ENCODE measurements at regions not wholly inside any gene's neighbourhood (a gene's known extent, or its start where the extent isn't known, plus 50 kb on each side); places are given as distances from the start of the nearest gene placed in this dataset.

- no peak overlapping the region for H3K27ac ChIP-seq
- H3K4me1 ChIP-seq = peaks cover 0 to 8% (median 0%) of the 10 kb centered on the region in 3 donors
- no peaks in the 10 kb centered on the region for H3K27me3 ChIP-seq
- no peaks in the 10 kb centered on the region for H3K9me3 ChIP-seq
- DNase-seq = no peak
- H3K36me3 ChIP-seq = no peaks in the 10 kb centered on the region
- WGBS, 2 donors = 94% methylated on average over 7 to 13 of the region's 38 CpGs
- TF ChIP-seq, protein P1, sequence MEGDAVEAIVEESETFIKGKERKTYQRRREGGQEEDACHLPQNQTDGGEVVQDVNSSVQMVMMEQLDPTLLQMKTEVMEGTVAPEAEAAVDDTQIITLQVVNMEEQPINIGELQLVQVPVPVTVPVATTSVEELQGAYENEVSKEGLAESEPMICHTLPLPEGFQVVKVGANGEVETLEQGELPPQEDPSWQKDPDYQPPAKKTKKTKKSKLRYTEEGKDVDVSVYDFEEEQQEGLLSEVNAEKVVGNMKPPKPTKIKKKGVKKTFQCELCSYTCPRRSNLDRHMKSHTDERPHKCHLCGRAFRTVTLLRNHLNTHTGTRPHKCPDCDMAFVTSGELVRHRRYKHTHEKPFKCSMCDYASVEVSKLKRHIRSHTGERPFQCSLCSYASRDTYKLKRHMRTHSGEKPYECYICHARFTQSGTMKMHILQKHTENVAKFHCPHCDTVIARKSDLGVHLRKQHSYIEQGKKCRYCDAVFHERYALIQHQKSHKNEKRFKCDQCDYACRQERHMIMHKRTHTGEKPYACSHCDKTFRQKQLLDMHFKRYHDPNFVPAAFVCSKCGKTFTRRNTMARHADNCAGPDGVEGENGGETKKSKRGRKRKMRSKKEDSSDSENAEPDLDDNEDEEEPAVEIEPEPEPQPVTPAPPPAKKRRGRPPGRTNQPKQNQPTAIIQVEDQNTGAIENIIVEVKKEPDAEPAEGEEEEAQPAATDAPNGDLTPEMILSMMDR (IDR thresholded peaks at IDR 0.05) = no peak
- no peak for TF ChIP-seq POLR2A (IDR thresholded peaks at IDR 0.05)
- intact Hi-C loops (cut with DNase I) = no loop called here
- H3K4me3 ChIP-seq = no peak overlapping the region
Observed at GRCh38 chr11:92866679-92867282, 102.7 kb upstream of the MTNR1B start.

- 31 to 34% methylated on average over 9 of the region's 9 CpGs for WGBS, 2 donors
- H3K4me1 ChIP-seq = peaks cover 0 to 8% (median 0%) of the 10 kb centered on the region in 3 donors
- H3K27ac ChIP-seq = no peak overlapping the region
- no peaks in the 10 kb centered on the region for H3K27me3 ChIP-seq
- TF ChIP-seq POLR2A (IDR thresholded peaks at IDR 0.05) = no peak
- TF ChIP-seq, protein P1 (IDR thresholded peaks at IDR 0.05) = no peak
- intact Hi-C loops (cut with DNase I) = no loop called here
- DNase-seq = no peak
- H3K36me3 ChIP-seq = no peaks in the 10 kb centered on the region
- no peak overlapping the region for H3K4me3 ChIP-seq
- H3K9me3 ChIP-seq = no peaks in the 10 kb centered on the region
Observed at GRCh38 chr11:92867913-92868619, 101.4 kb upstream of the MTNR1B start.

DNA sequence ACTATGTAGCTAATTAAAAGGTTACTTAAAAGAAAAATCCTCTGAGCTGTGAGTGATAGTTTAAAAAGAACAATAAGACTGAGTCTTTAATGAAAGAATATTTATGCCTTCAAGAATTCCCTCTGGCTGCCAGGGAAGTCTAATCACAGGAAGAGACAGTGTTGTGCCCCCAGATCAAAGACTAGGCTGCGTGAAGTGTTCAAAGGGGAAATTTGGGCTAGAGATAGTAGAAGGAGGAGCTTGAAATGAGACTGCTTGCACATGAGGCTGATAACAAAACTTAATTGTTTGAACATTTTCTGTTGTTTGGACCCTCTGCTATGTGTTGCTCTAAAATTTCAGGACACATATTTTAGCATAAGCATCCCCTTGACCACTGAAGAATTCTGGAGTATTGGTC, 99.7 kb upstream of the MTNR1B start:
- no peaks in the 10 kb centered on the region for H3K36me3 ChIP-seq
- no peaks in the 10 kb centered on the region for H3K9me3 ChIP-seq
- peaks cover 0 to 8% (median 0%) of the 10 kb centered on the region in 3 donors for H3K4me1 ChIP-seq
- H3K4me3 ChIP-seq = no peak overlapping the region
- WGBS, 2 donors = 50 to 53% methylated on average over 1 of the region's 1 CpG
- no peak overlapping the region for H3K27ac ChIP-seq
- DNase-seq = no peak
- no peaks in the 10 kb centered on the region for H3K27me3 ChIP-seq
- TF ChIP-seq, protein P1 (IDR thresholded peaks at IDR 0.05) = no peak
- TF ChIP-seq POLR2A (IDR thresholded peaks at IDR 0.05) = no peak
- intact Hi-C loops (cut with DNase I) = no loop called here

DNA sequence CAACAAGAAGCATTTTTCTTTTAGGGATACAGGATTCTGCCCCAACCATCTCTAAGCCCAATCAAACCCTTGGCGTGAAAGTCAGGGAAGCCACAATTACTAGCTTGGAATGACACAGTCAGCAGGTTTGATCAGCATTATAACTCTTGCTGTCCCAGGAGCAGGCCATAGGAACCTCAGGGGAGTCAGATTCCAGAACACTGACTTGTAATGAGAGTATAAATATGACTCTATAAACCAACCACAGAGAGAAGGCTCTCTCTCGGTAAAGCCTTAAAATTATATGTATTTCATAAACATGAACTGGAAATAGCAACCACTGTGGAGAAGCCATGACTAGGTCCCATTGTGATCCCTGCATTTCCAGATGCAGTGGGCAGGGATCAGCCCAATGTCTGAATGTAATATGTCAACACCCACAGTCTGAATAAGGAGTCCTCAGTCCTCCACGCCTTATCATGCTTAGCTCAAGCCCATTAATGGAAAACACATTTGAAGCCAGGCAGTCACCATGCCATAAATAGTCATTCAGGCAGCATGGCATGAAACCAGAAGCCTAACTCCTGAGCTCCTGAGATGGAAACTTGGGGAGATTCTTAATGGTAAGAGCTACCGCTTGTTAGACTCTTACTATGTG, 99.1 kb upstream of the MTNR1B start:
- WGBS, 2 donors = 84 to 91% methylated on average over 4 of the region's 4 CpGs

More for the DNA sequence above, 99.1 kb upstream of the MTNR1B start:
- H3K27me3 ChIP-seq = no peaks in the 10 kb centered on the region
- H3K4me1 ChIP-seq = peaks cover 0 to 8% (median 0%) of the 10 kb centered on the region in 3 donors
- no peak overlapping the region for H3K27ac ChIP-seq
- intact Hi-C loops (cut with DNase I) = no loop called here
- no peaks in the 10 kb centered on the region for H3K36me3 ChIP-seq
- H3K9me3 ChIP-seq = no peaks in the 10 kb centered on the region
- no peak for TF ChIP-seq POLR2A (IDR thresholded peaks at IDR 0.05)
- TF ChIP-seq, protein P1 (IDR thresholded peaks at IDR 0.05) = no peak
- no peak for DNase-seq
- H3K4me3 ChIP-seq = no peak overlapping the region

All from esophagus squamous epithelium (tissue), 5 donors.